Smooth muscle cell (in vitro differentiated cells): ENCODE measurements at regions not wholly inside any gene's neighbourhood (a gene's known extent, or its start where the extent isn't known, plus 50 kb on each side); places are given as distances from the start of the nearest gene placed in this dataset.

Experiments
- DNase-seq: peaks from one replicate; lab custom pipeline; 2025; ENCODE audit not compliant: unreplicated experiment; lab: John Stamatoyannopoulos, UW
- H2AFZ ChIP-seq: fragments of 200-600 bp; sonication (generic); 2 replicates; pipeline ENCODE4 v1.6.0; 2016; ENCODE audit warnings: antibody characterized with exemption, low read depth, mild to moderate bottlenecking
- H3F3A ChIP-seq: fragments of 200-600 bp; sonication (generic); 2 replicates; pipeline ENCODE4 v1.6.0; 2017; ENCODE audit warnings: antibody characterized with exemption, low read depth
- H3K27ac ChIP-seq: fragments of 200-600 bp; sonication (generic); 2 replicates; pipeline ENCODE4 v1.5.1; 2016; ENCODE audit warnings: low read depth, mild to moderate bottlenecking
- H3K27me3 ChIP-seq: fragments of 200-600 bp; sonication (generic); 2 replicates; pipeline ENCODE4 v1.6.1; 2016; ENCODE audit warnings: low read depth, mild to moderate bottlenecking
- H3K36me3 ChIP-seq: fragments of 200-600 bp; sonication (generic); 2 replicates; pipeline ENCODE4 v1.5.1; 2016; ENCODE audit warnings: low read depth
- H3K4me1 ChIP-seq: fragments of 200-600 bp; sonication (generic); 2 replicates; pipeline ENCODE4 v1.5.1; 2016; ENCODE audit warnings: low read depth
- H3K4me2 ChIP-seq: fragments of 200-600 bp; sonication (generic); 2 replicates; pipeline ENCODE4 v1.6.0; 2016; ENCODE audit warnings: mild to moderate bottlenecking
- H3K4me3 ChIP-seq: fragments of 200-600 bp; sonication (generic); 2 replicates; pipeline ENCODE4 v1.5.1; 2016; ENCODE audit warnings: mild to moderate bottlenecking
- H3K79me2 ChIP-seq: fragments of 200-600 bp; sonication (generic); 2 replicates; pipeline ENCODE4 v1.6.0; 2016; ENCODE audit warnings: low read depth, mild to moderate bottlenecking
- H3K9ac ChIP-seq: fragments of 200-600 bp; sonication (generic); 2 replicates; pipeline ENCODE4 v1.6.0; 2016; ENCODE audit warnings: low read depth
- H3K9me3 ChIP-seq: fragments of 200-600 bp; sonication (generic); replicated peaks from 2 replicates; pipeline ENCODE4 v1.5.1; 2016; ENCODE audit warnings: low read depth
- H4K20me1 ChIP-seq: fragments of 200-600 bp; sonication (generic); 2 replicates; pipeline ENCODE4 v1.6.0; 2016; ENCODE audit warnings: low read depth
- CTCF ChIP-seq: fragments of 200-600 bp; sonication (generic); IDR thresholded peaks from 2 replicates; pipeline ENCODE4 v1.5.1; 2017; ENCODE audit warnings: borderline replicate concordance, mild to moderate bottlenecking, antibody characterized with exemption; ENCODE audit not compliant: insufficient read depth, poor library complexity, severe bottlenecking
- WGBS: methylation state at CpG from one replicate; pipeline ENCODE4 v1.1.7; 2016; ENCODE audit warnings: low lambda C conversion rate; 5-methylcytosine and 5-hydroxymethylcytosine counted together

- no peaks in the 10 kb centered on the region for H3K9me3 ChIP-seq
- H2AFZ ChIP-seq: no peak overlapping the region
- 32% methylated on average over 2 of the region's 2 CpGs for WGBS
- H3F3A ChIP-seq: peaks cover 10% of the 10 kb centered on the region
- no peaks in the 10 kb centered on the region for H3K36me3 ChIP-seq
- TF ChIP-seq CTCF: no peak
- DNase-seq: no peak
- no peak overlapping the region for H3K9ac ChIP-seq
- no peaks in the 10 kb centered on the region for H3K79me2 ChIP-seq
- no peak overlapping the region for H3K4me3 ChIP-seq
- no peaks in the 10 kb centered on the region for H3K27me3 ChIP-seq
- peak overlapping the region; percentile 36 for H3K4me2 ChIP-seq
- H3K4me1 ChIP-seq: peaks cover 4% of the 10 kb centered on the region
- peak overlapping the region; percentile 22 for H3K27ac ChIP-seq
- no peaks in the 10 kb centered on the region for H4K20me1 ChIP-seq
Measured at GRCh38 chr11:130612291-130612851, 163.9 kb downstream of the ADAMTS15 start.

GRCh38 chr11:130613396-130613795, 165.0 kb downstream of the ADAMTS15 start:
- Histone ChIP-seq H3K27ac (no peak overlapping the region), H3K4me2 (no peak overlapping the region), H2AFZ (no peak overlapping the region), H3F3A (peaks cover 10% of the 10 kb centered on the region), H3K4me1 (peaks cover 4% of the 10 kb centered on the region), H3K79me2 (no peaks in the 10 kb centered on the region), H3K36me3 (no peaks in the 10 kb centered on the region), H3K27me3 (no peaks in the 10 kb centered on the region), H3K9ac (no peak overlapping the region), H3K9me3 (no peaks in the 10 kb centered on the region), H4K20me1 (no peaks in the 10 kb centered on the region), H3K4me3 (no peak overlapping the region)
- no peak for DNase-seq
- 55% methylated on average over 4 of the region's 4 CpGs for WGBS
- no peak for TF ChIP-seq CTCF

GRCh38 chr11:130614591-130614990, 166.1 kb downstream of the ADAMTS15 start:
- peaks cover 10% of the 10 kb centered on the region for H3F3A ChIP-seq
- H3K79me2 ChIP-seq: no peaks in the 10 kb centered on the region
- H3K9me3 ChIP-seq: no peaks in the 10 kb centered on the region
- DNase-seq: no peak
- H2AFZ ChIP-seq: no peak overlapping the region
- no peak overlapping the region for H3K27ac ChIP-seq
- no peak overlapping the region for H3K9ac ChIP-seq
- H3K4me1 ChIP-seq: peaks cover 4% of the 10 kb centered on the region
- 95% methylated on average over 3 of the region's 3 CpGs for WGBS
- no peaks in the 10 kb centered on the region for H4K20me1 ChIP-seq
- H3K4me2 ChIP-seq: no peak overlapping the region
- H3K4me3 ChIP-seq: no peak overlapping the region
- no peaks in the 10 kb centered on the region for H3K36me3 ChIP-seq
- no peaks in the 10 kb centered on the region for H3K27me3 ChIP-seq
- no peak for TF ChIP-seq CTCF

GRCh38 chr11:130615561-130615960, 167.1 kb downstream of the ADAMTS15 start:
- H3F3A ChIP-seq: peaks cover 10% of the 10 kb centered on the region
- no peak overlapping the region for H3K4me3 ChIP-seq
- H3K79me2 ChIP-seq: no peaks in the 10 kb centered on the region
- no peaks in the 10 kb centered on the region for H4K20me1 ChIP-seq
- DNase-seq: no peak
- peaks cover 4% of the 10 kb centered on the region for H3K4me1 ChIP-seq
- H3K4me2 ChIP-seq: no peak overlapping the region
- H3K9ac ChIP-seq: no peak overlapping the region
- H3K36me3 ChIP-seq: no peaks in the 10 kb centered on the region
- no peaks in the 10 kb centered on the region for H3K27me3 ChIP-seq
- H3K9me3 ChIP-seq: no peaks in the 10 kb centered on the region
- 79% methylated on average over 3 of the region's 3 CpGs for WGBS
- no peak overlapping the region for H2AFZ ChIP-seq
- no peak for TF ChIP-seq CTCF
- H3K27ac ChIP-seq: no peak overlapping the region
